Activated B cell treated with CpG ODN at 0.5 μM for 24 hours (primary cell): ENCODE measurements at regions not wholly inside any gene's neighbourhood (a gene's known extent, or its start where the extent isn't known, plus 50 kb on each side); places are given as distances from the start of the nearest gene placed in this dataset.
"Not testable (repeated sequence)": the region's sequence is repeated elsewhere in the genome, so short reads cannot be mapped to it uniquely, and the experiment has no call there.

Source experiments
- ATAC-seq: fragments of 200-7000 bp; cut with Tn5 transposase; one replicate; pipeline ENCODE4 v1.10.0; 2021; ENCODE audit warnings: low read depth, mild to moderate bottlenecking, moderate library complexity
- CTCF ChIA-PET: fragments of 350-600 bp; sonication (Branson Sonifier 250); formaldehyde crosslinking; loops from one replicate; lab custom pipeline; 2021; ENCODE audit warnings: antibody characterized with exemption; lab: Charles Lee
- POLR2A ChIA-PET: fragments of 350-600 bp; sonication (Branson Sonifier 250); formaldehyde crosslinking; loops from one replicate; lab custom pipeline; 2021; ENCODE audit warnings: antibody characterized with exemption; lab: Charles Lee
- DNase-seq: peaks from one replicate; pipeline ENCODE4 v3.0.0; 2022
- H3K27ac Mint-ChIP-seq: one replicate; pipeline ENCODE4 v1.8.0; 2020; ENCODE audit warnings: mixed read lengths
- H3K27me3 Mint-ChIP-seq: one replicate; pipeline ENCODE4 v1.8.0; 2021; ENCODE audit warnings: mixed read lengths
- H3K36me3 Mint-ChIP-seq: one replicate; pipeline ENCODE4 v1.8.0; 2021; ENCODE audit warnings: low read depth, mixed read lengths
- H3K4me1 Mint-ChIP-seq: one replicate; pipeline ENCODE4 v1.8.0; 2021; ENCODE audit warnings: mixed read lengths
- H3K4me3 Mint-ChIP-seq: one replicate; pipeline ENCODE4 v1.8.0; 2020; ENCODE audit warnings: mild to moderate bottlenecking, mixed read lengths
- H3K9me3 Mint-ChIP-seq: one replicate; pipeline ENCODE4 v1.8.0; 2020; ENCODE audit warnings: mixed read lengths
- CTCF ChIP-seq: fragments of 200-600 bp; IDR thresholded peaks from one replicate; pipeline ENCODE4 v1.8.0; 2022; ENCODE audit warnings: antibody characterized with exemption, mild to moderate bottlenecking
- intact Hi-C: fragments of 100-400 bp; cut with micrococcal nuclease; formaldehyde crosslinking; loops from one replicate; pipeline ENCODE4 v1.15.1; 2024

GRCh38 chr10:33010132-33011037, 52.4 kb upstream of the ITGB1 start:
- Mint-ChIP-seq H3K9me3 (no peaks in the 10 kb centered on the region), H3K4me1 (peaks cover 36% of the 10 kb centered on the region), H3K27me3 (peaks cover 6% of the 10 kb centered on the region), H3K36me3 (no peaks in the 10 kb centered on the region), H3K4me3 (no peak overlapping the region), H3K27ac (peak overlapping the region; percentile 31)
- ChIA-PET POLR2A (interaction anchor here (0.6 kb wide), 1 partner anchor 124 kb away, joined by 3 read pairs; no protein-coding TSS in a partner anchor), CTCF (interaction anchor here (1.6 to 3.5 kb wide), 7 partner anchors 22 to 225 kb away, joined by 3 to 34 read pairs (median 11); no protein-coding TSS in a partner anchor)
- TF ChIP-seq CTCF: no peak
- ATAC-seq (no peak), DNase-seq (no peak)
- intact Hi-C loops: no loop called here

GRCh38 chr10:33009244-33010131, 51.5 kb upstream of the ITGB1 start:
- no peaks in the 10 kb centered on the region for H3K36me3 Mint-ChIP-seq
- intact Hi-C loops: loop anchor here (2.0 to 5.0 kb wide), 6 partner anchors 71 to 1173 kb away; partner anchors contain the start of genes CCDC7 and KIF5B
- H3K4me3 Mint-ChIP-seq: no peak overlapping the region
- H3K27me3 Mint-ChIP-seq: peaks cover 6% of the 10 kb centered on the region
- peak overlapping the region; percentile 3 for H3K27ac Mint-ChIP-seq
- TF ChIP-seq CTCF: no peak
- ChIA-PET POLR2A (interaction anchor here (0.6 to 1.2 kb wide), 4 partner anchors 125 to 564 kb away, joined by 3 read pairs; partner anchors contain the start of gene CCDC7), CTCF (interaction anchor here (0.6 to 3.5 kb wide), 33 partner anchors 10 to 1629 kb away, joined by 3 to 34 read pairs (median 5); partner anchors contain the start of gene CCDC7)
- H3K9me3 Mint-ChIP-seq: no peaks in the 10 kb centered on the region
- peaks cover 41% of the 10 kb centered on the region for H3K4me1 Mint-ChIP-seq
- ATAC-seq: no peak
- no peak for DNase-seq

GRCh38 chr10:33008499-33009243, 50.6 kb upstream of the ITGB1 start:
- H3K4me1 Mint-ChIP-seq: peaks cover 41% of the 10 kb centered on the region
- TF ChIP-seq CTCF: peak; percentile 85
- peak overlapping the region; percentile 67 for H3K4me3 Mint-ChIP-seq
- ATAC-seq (peak; percentile 33), DNase-seq (no peak)
- intact Hi-C loops: loop anchor here (1.0 to 5.0 kb wide), 10 partner anchors 70 to 1172 kb away; partner anchors contain the start of genes CCDC7 and KIF5B
- no peaks in the 10 kb centered on the region for H3K9me3 Mint-ChIP-seq
- H3K27ac Mint-ChIP-seq: no peak overlapping the region
- ChIA-PET POLR2A (interaction anchor here (0.6 to 1.2 kb wide), 3 partner anchors 145 to 563 kb away, joined by 3 read pairs; partner anchors contain the start of gene CCDC7), CTCF (interaction anchor here (0.6 to 3.5 kb wide), 34 partner anchors 11 to 1630 kb away, joined by 3 to 34 read pairs (median 5); partner anchors contain the start of gene CCDC7)
- H3K36me3 Mint-ChIP-seq: no peaks in the 10 kb centered on the region
- H3K27me3 Mint-ChIP-seq: peaks cover 6% of the 10 kb centered on the region

GRCh38 chr10:33007731-33008381, 49.8 kb upstream of the ITGB1 start:
- H3K4me1 Mint-ChIP-seq: peaks cover 43% of the 10 kb centered on the region
- POLR2A ChIA-PET, H3K4me3 Mint-ChIP-seq, H3K27ac Mint-ChIP-seq, ATAC-seq, H3K36me3 Mint-ChIP-seq, DNase-seq, H3K9me3 Mint-ChIP-seq, H3K27me3 Mint-ChIP-seq: not testable (repeated sequence)
- CTCF ChIA-PET: interaction anchor here (0.6 to 3.5 kb wide), 3 partner anchors 33 to 820 kb away, joined by 3 to 34 read pairs (median 3); no protein-coding TSS in a partner anchor
- intact Hi-C loops: loop anchor here (1.0 to 5.0 kb wide), 10 partner anchors 69 to 1171 kb away; partner anchors contain the start of genes CCDC7 and KIF5B
